ENCODE measurements at regions not wholly inside any gene's neighbourhood (a gene's known extent, or its start where the extent isn't known, plus 50 kb on each side); places are given as distances from the start of the nearest gene placed in this dataset.

DNA sequence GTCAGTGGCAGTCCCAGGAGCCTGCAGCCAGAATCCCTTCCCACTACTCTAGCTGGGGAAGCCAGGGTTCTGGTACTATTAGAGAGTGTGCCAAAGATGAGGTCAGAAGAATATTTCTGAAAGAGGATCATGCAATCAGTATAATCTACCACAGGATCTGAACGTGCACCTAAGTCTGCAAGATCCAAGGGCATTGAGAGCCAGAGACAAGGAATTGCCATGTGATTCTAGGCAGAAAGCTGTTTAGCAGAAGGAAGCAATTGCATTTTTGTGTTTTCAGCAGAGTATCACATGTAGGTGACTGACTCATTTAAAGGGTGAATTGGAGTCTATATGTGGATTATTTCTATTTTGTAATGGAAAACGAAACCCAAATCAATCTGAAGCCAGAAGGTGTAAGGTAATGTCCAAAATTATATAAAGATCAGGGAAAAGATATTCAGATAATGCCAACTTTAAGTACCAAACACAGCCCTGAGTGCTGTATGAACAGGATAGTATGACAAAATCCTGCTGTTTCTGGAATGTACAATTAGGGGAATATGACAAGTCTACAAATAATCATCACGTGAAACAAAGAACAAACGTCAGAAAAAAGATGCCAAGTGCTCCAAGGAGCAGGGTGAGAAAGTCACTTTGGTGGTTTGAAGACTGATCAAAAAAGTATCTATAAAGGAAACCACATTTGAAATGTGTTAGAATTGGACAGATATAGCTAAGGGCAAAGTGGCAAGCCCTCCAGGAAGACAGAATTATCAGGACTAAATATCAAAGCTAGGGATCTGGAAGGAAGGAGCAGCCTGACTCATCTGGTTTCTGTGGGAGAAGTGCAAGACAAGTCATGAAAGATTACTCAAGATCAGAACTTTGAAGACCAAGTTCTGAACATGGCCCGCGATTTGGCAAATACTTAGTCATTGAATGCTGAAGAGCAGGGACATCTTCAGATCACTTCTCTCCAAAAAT is 1036.6 kb downstream of the NTRK3 start (continued):
- TF ChIP-seq, protein P1, sequence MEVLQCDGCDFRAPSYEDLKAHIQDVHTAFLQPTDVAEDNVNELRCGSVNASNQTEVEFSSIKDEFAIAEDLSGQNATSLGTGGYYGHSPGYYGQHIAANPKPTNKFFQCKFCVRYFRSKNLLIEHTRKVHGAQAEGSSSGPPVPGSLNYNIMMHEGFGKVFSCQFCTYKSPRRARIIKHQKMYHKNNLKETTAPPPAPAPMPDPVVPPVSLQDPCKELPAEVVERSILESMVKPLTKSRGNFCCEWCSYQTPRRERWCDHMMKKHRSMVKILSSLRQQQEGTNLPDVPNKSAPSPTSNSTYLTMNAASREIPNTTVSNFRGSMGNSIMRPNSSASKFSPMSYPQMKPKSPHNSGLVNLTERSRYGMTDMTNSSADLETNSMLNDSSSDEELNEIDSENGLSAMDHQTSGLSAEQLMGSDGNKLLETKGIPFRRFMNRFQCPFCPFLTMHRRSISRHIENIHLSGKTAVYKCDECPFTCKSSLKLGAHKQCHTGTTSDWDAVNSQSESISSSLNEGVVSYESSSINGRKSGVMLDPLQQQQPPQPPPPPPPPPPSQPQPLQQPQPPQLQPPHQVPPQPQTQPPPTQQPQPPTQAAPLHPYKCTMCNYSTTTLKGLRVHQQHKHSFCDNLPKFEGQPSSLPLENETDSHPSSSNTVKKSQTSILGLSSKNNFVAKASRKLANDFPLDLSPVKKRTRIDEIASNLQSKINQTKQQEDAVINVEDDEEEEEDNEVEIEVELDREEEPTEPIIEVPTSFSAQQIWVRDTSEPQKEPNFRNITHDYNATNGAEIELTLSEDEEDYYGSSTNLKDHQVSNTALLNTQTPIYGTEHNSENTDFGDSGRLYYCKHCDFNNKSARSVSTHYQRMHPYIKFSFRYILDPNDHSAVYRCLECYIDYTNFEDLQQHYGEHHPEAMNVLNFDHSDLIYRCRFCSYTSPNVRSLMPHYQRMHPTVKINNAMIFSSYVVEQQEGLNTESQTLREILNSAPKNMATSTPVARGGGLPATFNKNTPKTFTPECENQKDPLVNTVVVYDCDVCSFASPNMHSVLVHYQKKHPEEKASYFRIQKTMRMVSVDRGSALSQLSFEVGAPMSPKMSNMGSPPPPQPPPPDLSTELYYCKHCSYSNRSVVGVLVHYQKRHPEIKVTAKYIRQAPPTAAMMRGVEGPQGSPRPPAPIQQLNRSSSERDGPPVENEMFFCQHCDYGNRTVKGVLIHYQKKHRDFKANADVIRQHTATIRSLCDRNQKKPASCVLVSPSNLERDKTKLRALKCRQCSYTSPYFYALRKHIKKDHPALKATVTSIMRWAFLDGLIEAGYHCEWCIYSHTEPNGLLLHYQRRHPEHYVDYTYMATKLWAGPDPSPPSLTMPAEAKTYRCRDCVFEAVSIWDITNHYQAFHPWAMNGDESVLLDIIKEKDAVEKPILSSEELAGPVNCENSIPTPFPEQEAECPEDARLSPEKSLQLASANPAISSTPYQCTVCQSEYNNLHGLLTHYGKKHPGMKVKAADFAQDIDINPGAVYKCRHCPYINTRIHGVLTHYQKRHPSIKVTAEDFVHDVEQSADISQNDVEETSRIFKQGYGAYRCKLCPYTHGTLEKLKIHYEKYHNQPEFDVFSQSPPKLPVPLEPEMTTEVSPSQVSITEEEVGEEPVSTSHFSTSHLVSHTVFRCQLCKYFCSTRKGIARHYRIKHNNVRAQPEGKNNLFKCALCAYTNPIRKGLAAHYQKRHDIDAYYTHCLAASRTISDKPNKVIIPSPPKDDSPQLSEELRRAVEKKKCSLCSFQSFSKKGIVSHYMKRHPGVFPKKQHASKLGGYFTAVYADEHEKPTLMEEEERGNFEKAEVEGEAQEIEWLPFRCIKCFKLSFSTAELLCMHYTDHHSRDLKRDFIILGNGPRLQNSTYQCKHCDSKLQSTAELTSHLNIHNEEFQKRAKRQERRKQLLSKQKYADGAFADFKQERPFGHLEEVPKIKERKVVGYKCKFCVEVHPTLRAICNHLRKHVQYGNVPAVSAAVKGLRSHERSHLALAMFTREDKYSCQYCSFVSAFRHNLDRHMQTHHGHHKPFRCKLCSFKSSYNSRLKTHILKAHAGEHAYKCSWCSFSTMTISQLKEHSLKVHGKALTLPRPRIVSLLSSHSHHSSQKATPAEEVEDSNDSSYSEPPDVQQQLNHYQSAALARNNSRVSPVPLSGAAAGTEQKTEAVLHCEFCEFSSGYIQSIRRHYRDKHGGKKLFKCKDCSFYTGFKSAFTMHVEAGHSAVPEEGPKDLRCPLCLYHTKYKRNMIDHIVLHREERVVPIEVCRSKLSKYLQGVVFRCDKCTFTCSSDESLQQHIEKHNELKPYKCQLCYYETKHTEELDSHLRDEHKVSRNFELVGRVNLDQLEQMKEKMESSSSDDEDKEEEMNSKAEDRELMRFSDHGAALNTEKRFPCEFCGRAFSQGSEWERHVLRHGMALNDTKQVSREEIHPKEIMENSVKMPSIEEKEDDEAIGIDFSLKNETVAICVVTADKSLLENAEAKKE (CRISPR knock-in tag; IDR thresholded peaks at IDR 0.05), result no peak
- TF ChIP-seq POLR2AphosphoS5 (IDR thresholded peaks at IDR 0.05; ENCODE audit: low read depth) (no peak), JUNB (IDR thresholded peaks at IDR 0.05; ENCODE audit: unreplicated experiment) (no peak)
- TF ChIP-seq, protein P2, sequence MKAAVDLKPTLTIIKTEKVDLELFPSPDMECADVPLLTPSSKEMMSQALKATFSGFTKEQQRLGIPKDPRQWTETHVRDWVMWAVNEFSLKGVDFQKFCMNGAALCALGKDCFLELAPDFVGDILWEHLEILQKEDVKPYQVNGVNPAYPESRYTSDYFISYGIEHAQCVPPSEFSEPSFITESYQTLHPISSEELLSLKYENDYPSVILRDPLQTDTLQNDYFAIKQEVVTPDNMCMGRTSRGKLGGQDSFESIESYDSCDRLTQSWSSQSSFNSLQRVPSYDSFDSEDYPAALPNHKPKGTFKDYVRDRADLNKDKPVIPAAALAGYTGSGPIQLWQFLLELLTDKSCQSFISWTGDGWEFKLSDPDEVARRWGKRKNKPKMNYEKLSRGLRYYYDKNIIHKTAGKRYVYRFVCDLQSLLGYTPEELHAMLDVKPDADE (IDR thresholded peaks at IDR 0.05), result no peak

DNA sequence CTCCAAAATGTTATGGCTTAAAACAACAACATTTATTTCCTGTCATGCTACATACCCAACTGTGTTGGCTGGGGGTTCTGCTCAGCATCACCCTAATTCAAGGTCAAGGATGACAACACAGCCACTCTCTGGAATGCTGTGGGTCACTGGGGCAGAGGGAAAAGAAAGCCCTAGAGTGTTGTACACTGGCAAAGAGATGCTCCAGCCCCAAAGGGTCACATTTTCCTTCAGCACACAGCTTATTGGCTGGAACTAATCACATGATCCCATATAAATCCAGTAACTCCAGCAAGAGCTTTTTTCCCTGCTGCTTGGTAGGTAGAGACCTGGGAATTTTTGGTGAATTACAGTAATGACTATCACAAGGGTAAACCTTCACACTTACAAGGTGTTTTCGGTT is 1041.4 kb downstream of the NTRK3 start:
- DNase-seq (ENCODE audit: low spot score), result peak; percentile 33
- Histone ChIP-seq H4K20me1 (replicated peaks; ENCODE audit: insufficient read depth) (no peaks in the 10 kb centered on the region), H3K36me3 (ENCODE audit: insufficient read depth) (no peaks in the 10 kb centered on the region), H3K4me2 (peak overlapping the region; percentile 61), H3K9me2 (ENCODE audit: insufficient read depth) (peaks cover under 1% of the 10 kb centered on the region; the same call in 1 of the 2 replicates), H3K79me2 (replicated peaks; ENCODE audit: insufficient read depth) (no peaks in the 10 kb centered on the region), H3K4me3 (no peak overlapping the region), H3K27ac (ENCODE audit: low read depth) (no peak overlapping the region), H3K4me1 (ENCODE audit: insufficient read depth) (peaks cover 10% of the 10 kb centered on the region), H3F3A (replicated peaks; ENCODE audit: low read depth) (no peaks in the 10 kb centered on the region), H2AFZ (no peak overlapping the region), H3K27me3 (ENCODE audit: insufficient read depth) (peaks cover 4% of the 10 kb centered on the region; the same call in 1 of the 2 replicates)
- H3K27me3 Mint-ChIP-seq (ENCODE audit: insufficient read depth, low read depth, poor library complexity), result no peaks in the 10 kb centered on the region
- ATAC-seq, result peak; percentile 65
- no peak overlapping the region for H3K27ac Mint-ChIP-seq
- no peaks in the 10 kb centered on the region for H3K36me3 Mint-ChIP-seq (ENCODE audit: low read depth)
- peaks cover 9% of the 10 kb centered on the region for H3K4me1 Mint-ChIP-seq
- H3K9me3 Mint-ChIP-seq, result no peaks in the 10 kb centered on the region; the same call in 2 of the 3 replicates
- no peak overlapping the region for H3K4me3 Mint-ChIP-seq
- TF ChIP-seq EZH2 (IDR thresholded peaks at IDR 0.05; ENCODE audit: low read depth, unreplicated experiment), result no peak
- TF ChIP-seq, protein P1 (CRISPR knock-in tag; IDR thresholded peaks at IDR 0.05), result no peak
- no peak for TF ChIP-seq NANOG (IDR thresholded peaks at IDR 0.05; ENCODE audit: borderline replicate concordance)
- TF ChIP-seq ZNF114 (CRISPR knock-in tag; IDR thresholded peaks at IDR 0.05), result no peak
- TF ChIP-seq POLR2AphosphoS5 (IDR thresholded peaks at IDR 0.05; ENCODE audit: low read depth), result no peak
